A549 (cell line): ENCODE measurements at regions not wholly inside any gene's neighbourhood (a gene's known extent, or its start where the extent isn't known, plus 50 kb on each side); places are given as distances from the start of the nearest gene placed in this dataset.

Experiments used
- CHD4 ChIP-seq: fragments of 200-600 bp; sonication (generic); IDR thresholded peaks from 2 replicates; pipeline ENCODE4 v1.6.1; 2016; ENCODE audit warnings: antibody characterized with exemption, mild to moderate bottlenecking, borderline replicate concordance
- CTCF ChIP-seq: fragments of >200 bp; sonication (Bioruptor Twin); formaldehyde crosslinking; IDR thresholded peaks from 3 replicates; pipeline ENCODE4 v1.5.1; 2016
- ESRRA ChIP-seq: fragments of 150-350 bp; IDR thresholded peaks from 2 replicates; pipeline ENCODE4 v1.6.1; 2014; ENCODE audit warnings: mild to moderate bottlenecking, low read length, borderline replicate concordance
- GATA3 ChIP-seq: IDR thresholded peaks from 2 replicates; pipeline ENCODE4 v1.6.1; 2012; ENCODE audit warnings: borderline replicate concordance
- HDAC2 ChIP-seq: fragments of 200-600 bp; sonication (generic); IDR thresholded peaks from 2 replicates; pipeline ENCODE4 v1.6.1; 2016
- MAFK ChIP-seq: fragments of 450-650 bp; IDR thresholded peaks from 2 replicates; pipeline ENCODE4 v1.6.1; 2014; ENCODE audit not compliant: partially characterized antibody
- MYC ChIP-seq: IDR thresholded peaks from 2 replicates; pipeline ENCODE4 v1.6.1; 2012; ENCODE audit warnings: mild to moderate bottlenecking, inconsistent platforms, low read length, improper control_type of control experiment, borderline replicate concordance
- NFE2L2 ChIP-seq: fragments of 150-350 bp; conservative IDR thresholded peaks from 2 replicates; pipeline ENCODE4 v1.6.1; 2014; ENCODE audit warnings: low read length
- NR3C1 ChIP-seq: fragments of >200 bp; sonication (Bioruptor Twin); formaldehyde crosslinking; IDR thresholded peaks from 3 replicates; pipeline ENCODE4 v1.6.1; 2017
- POLR2A ChIP-seq: IDR thresholded peaks from 2 replicates; pipeline ENCODE4 v1.6.1; 2012; ENCODE audit warnings: mild to moderate bottlenecking, low read length
- RAD21 ChIP-seq, 2 experiments: fragments of >200 bp in 1 of 2; sonication (Bioruptor Twin) in 1 of 2; formaldehyde crosslinking in 1 of 2; IDR thresholded peaks in 1 of 2; conservative IDR thresholded peaks in 1 of 2; 2 replicates in 1 of 2; 3 replicates in 1 of 2; pipeline ENCODE4 v1.6.1; 2012 to 2018; ENCODE audit warnings: inconsistent platforms in 1 of 2
- USF2 ChIP-seq: fragments of 450-650 bp; IDR thresholded peaks from 2 replicates; pipeline ENCODE4 v1.6.1; 2014; ENCODE audit warnings: antibody characterized with exemption

- no peak for TF ChIP-seq USF2
- TF ChIP-seq CTCF: no peak
- TF ChIP-seq MYC: no peak
- no peak for TF ChIP-seq HDAC2
- no peak for TF ChIP-seq GATA3
- no peak for TF ChIP-seq POLR2A
- no peak for TF ChIP-seq RAD21 (conservative IDR thresholded peaks at IDR 0.05 in 1 of 2, IDR thresholded peaks at IDR 0.05 in 1 of 2)
- no peak for TF ChIP-seq CHD4
- no peak for TF ChIP-seq MAFK
- TF ChIP-seq ESRRA: no peak
- no peak for TF ChIP-seq NR3C1
- no peak for TF ChIP-seq NFE2L2
Measured at GRCh38 chr15:95449230-95449628, 881.3 kb upstream of the NR2F2 start.
